GM12875 (cell line): ENCODE measurements at regions not wholly inside any gene's neighbourhood (a gene's known extent, or its start where the extent isn't known, plus 50 kb on each side); places are given as distances from the start of the nearest gene placed in this dataset.

Experiments used
- H3K4me3 ChIP-seq: one replicate; pipeline ENCODE4 v1.5.1; 2011; ENCODE audit warnings: low read depth, low read length, control low read depth
- CTCF ChIP-seq: IDR thresholded peaks from 2 replicates; pipeline ENCODE4 v1.5.1; 2011; ENCODE audit warnings: low read depth, mild to moderate bottlenecking, control low read depth, inconsistent platforms, low read length, moderate library complexity, borderline replicate concordance; ENCODE audit not compliant: insufficient read depth

DNA sequence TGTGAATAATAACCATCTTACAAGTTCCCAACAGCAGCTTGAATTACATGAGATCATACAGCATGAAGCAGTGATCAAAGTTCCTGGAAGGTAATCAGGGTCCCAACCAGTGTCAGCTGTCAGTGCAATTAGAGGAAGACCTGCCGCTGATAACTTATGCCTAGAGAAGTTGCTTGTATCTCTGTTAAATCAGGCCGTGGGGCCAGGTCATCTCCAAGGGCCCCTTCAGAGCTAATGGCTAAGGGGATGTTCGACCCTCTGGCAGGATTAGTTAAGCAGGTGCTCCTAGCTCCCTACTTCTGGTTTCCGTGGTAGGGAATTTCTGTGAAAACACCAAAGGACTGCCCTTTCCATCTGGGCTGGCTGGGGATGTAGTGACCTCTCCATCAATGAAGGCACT is 251.0 kb downstream of the FAM43A start:
- H3K4me3 ChIP-seq = no peak overlapping the region
- no peak for TF ChIP-seq CTCF

DNA sequence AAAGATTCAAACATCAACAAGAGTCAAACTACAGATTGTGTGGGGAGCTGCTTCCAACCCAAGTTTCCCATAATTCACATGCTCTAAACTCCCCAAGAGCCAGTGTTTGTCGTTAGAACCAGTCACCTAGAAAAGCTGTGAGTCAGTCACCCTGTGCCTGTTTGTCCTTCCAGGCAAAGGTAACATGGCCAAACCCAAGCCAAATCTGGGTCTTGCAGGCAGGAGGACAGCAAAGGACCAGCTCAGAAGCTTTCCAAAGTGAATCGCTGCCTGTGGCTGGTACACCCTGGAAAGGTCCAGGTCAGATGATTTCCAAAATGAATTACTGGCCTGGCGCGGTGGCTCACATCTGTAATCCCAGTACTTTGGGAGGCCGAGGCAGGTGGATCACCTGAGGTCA is 251.5 kb downstream of the FAM43A start:
- no peak overlapping the region for H3K4me3 ChIP-seq
- no peak for TF ChIP-seq CTCF

- no peak overlapping the region for H3K4me3 ChIP-seq
- no peak for TF ChIP-seq CTCF
Measured at GRCh38 chr3:194937882-194938321, 252.2 kb downstream of the FAM43A start.

GRCh38 chr3:194938845-194939531 is 253.3 kb downstream of the FAM43A start:
- no peak for TF ChIP-seq CTCF
- H3K4me3 ChIP-seq = no peak overlapping the region

GRCh38 chr3:194939532-194939909 is 253.8 kb downstream of the FAM43A start:
- no peak for TF ChIP-seq CTCF

DNA sequence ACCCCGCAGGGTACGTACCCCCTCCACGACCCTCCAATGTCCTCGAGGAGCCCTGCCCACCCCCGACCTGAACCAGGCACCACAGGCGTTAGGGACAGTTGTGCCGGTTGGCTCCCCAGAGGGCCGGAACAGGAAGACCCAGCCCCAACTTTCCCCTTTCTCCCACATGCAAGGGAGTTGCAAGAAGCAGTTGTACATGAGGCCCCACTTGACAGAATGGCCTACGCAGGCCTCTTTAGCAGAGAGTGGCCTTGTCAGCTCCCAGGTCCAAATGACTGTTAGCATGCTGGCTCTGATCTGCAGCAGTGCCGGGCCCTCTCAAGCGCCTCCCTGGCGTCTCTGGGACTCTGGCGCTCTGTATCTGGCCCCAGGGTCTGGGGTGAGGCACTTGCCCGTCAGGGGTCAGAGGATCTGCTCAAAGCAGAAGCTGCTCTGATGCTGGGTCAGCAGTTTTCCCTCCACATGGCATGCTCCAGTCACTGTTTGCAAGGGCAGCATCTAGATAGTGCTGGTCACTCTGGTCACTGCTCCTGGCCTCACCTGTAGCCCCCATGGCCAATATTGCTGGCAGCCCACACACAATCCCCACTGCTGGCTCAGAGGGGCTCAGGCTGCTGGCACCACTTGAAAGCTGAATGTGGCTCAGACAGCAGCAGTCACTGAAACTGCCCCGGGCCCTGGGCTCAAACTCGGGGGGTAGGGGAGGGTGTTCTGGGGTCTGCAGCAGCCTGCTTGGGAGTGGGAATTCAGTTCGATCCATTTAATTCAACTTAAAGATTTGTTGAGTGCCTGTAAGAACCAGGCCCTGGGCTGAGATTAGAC is 254.5 kb downstream of the FAM43A start:
- TF ChIP-seq CTCF = no peak
- H3K4me3 ChIP-seq = no peak overlapping the region

More at GRCh38 chr3:194939532-194939909, 253.8 kb downstream of the FAM43A start:
- no peak overlapping the region for H3K4me3 ChIP-seq
